H1 (cell line): ENCODE measurements at regions not wholly inside any gene's neighbourhood (a gene's known extent, or its start where the extent isn't known, plus 50 kb on each side); places are given as distances from the start of the nearest gene placed in this dataset.

ENCODE experiments used
- CTCF ChIA-PET: fragments of 300-600 bp; sonication (Branson Sonifier 250); formaldehyde crosslinking; loops from one replicate; lab custom pipeline; 2021; ENCODE audit not compliant: partially characterized antibody; lab: Charles Lee
- POLR2A ChIA-PET: fragments of 300-600 bp; sonication (Branson Sonifier 250); formaldehyde crosslinking; loops from one replicate; lab custom pipeline; 2021; ENCODE audit warnings: inconsistent platforms; ENCODE audit not compliant: partially characterized antibody; lab: Charles Lee
- DNase-seq, 2 experiments: peaks; one replicate each; pipeline versions ENCODE4 v3.0.0 to v3.0.0-alpha.2; 2010 to 2022; ENCODE audit warnings: low spot score in 2 of 2, low read depth in 1 of 2, mixed read lengths in 1 of 2
- FAIRE-seq: peaks from 2 replicates; lab custom pipeline; 2011; peaks lifted over from hg19 to GRCh38; lab: Jason Lieb, UNC
- H2AFZ ChIP-seq: 2 replicates; pipeline ENCODE4 v1.8.1; 2012; ENCODE audit warnings: low read length, inconsistent platforms
- H2AK5ac ChIP-seq: 2 replicates; pipeline ENCODE4 v1.6.1; 2013; ENCODE audit warnings: low read depth, low read length
- H2BK120ac ChIP-seq: replicated peaks from 2 replicates; pipeline ENCODE3; 2013; ENCODE audit warnings: low read depth, low read length, inconsistent platforms
- H2BK12ac ChIP-seq: 2 replicates; pipeline ENCODE4 v1.6.1; 2013; ENCODE audit warnings: low read depth, low read length
- H2BK15ac ChIP-seq: 2 replicates; pipeline ENCODE4 v1.6.1; 2013; ENCODE audit warnings: low read length
- H2BK20ac ChIP-seq: 2 replicates; pipeline ENCODE4 v1.6.1; 2013; ENCODE audit warnings: low read length
- H2BK5ac ChIP-seq: 2 replicates; pipeline ENCODE4 v1.6.1; 2013; ENCODE audit warnings: low read depth, low read length
- H3K14ac ChIP-seq: 2 replicates; pipeline ENCODE4 v1.6.1; 2013; ENCODE audit warnings: inconsistent platforms; ENCODE audit not compliant: insufficient read length
- H3K18ac ChIP-seq: 2 replicates; pipeline ENCODE4 v1.6.1; 2013; ENCODE audit warnings: low read length; ENCODE audit errors: extremely low read depth
- H3K23ac ChIP-seq: 2 replicates; pipeline ENCODE4 v1.6.1; 2013; ENCODE audit warnings: inconsistent platforms; ENCODE audit not compliant: insufficient read length
- H3K23me2 ChIP-seq: 2 replicates; pipeline ENCODE4 v1.6.1; 2013; ENCODE audit warnings: low read depth, low read length
- H3K27ac ChIP-seq: 2 replicates; pipeline ENCODE4 v1.6.1; 2011; ENCODE audit warnings: low read depth, low read length, inconsistent platforms
- H3K27me3 ChIP-seq, 4 experiments: replicated peaks in 1 of 4; 1 replicate in 1 of 4; 2 replicates in 3 of 4; pipeline versions ENCODE4 v1.6.1 to v1.8.1; 2011 to 2013; ENCODE audit warnings: low read length in 3 of 4, mild to moderate bottlenecking in 3 of 4, inconsistent platforms in 2 of 4, mixed read lengths in 2 of 4, moderate library complexity in 1 of 4; ENCODE audit not compliant: control insufficient read depth in 3 of 4, insufficient read depth in 3 of 4; ENCODE audit errors: extremely low read depth in 1 of 4
- H3K36me3 ChIP-seq, 4 experiments: 2 replicates each; pipeline versions ENCODE4 v1.6.1 to v1.8.1; 2011 to 2013; ENCODE audit warnings: mild to moderate bottlenecking in 4 of 4, low read length in 3 of 4, moderate library complexity in 2 of 4, control low read depth in 1 of 4, inconsistent platforms in 1 of 4; ENCODE audit not compliant: insufficient read depth in 4 of 4, control insufficient read depth in 2 of 4
- H3K4ac ChIP-seq: replicated peaks from 2 replicates; pipeline ENCODE3; 2013; ENCODE audit warnings: low read length, low read depth, mixed read lengths, inconsistent platforms; ENCODE audit not compliant: insufficient read length
- H3K4me1 ChIP-seq, 4 experiments: replicated peaks in 1 of 4; 1 replicate in 1 of 4; 2 replicates in 3 of 4; pipeline versions ENCODE4 v1.6.1 to v1.8.1; 2011 to 2013; ENCODE audit warnings: low read length in 3 of 4, inconsistent platforms in 2 of 4, mixed read lengths in 1 of 4; ENCODE audit not compliant: insufficient read depth in 4 of 4, control insufficient read depth in 3 of 4
- H3K4me2 ChIP-seq, 2 experiments: 2 replicates each; pipeline versions ENCODE4 v1.6.1 to v1.8.1; 2011 to 2013; ENCODE audit warnings: low read depth in 2 of 2, low read length in 2 of 2, control low read depth in 1 of 2, inconsistent platforms in 1 of 2, mild to moderate bottlenecking in 1 of 2; ENCODE audit not compliant: insufficient read depth in 1 of 2
- H3K4me3 ChIP-seq, 4 experiments: fragments of 200-600, 300-600 bp in 1 of 4; sonication (generic), shearing (Covaris generic), sonication (Bioruptor Twin) in 1 of 4; 2 replicates each; pipeline versions ENCODE4 v1.5.1 to v1.8.1; 2011 to 2016; ENCODE audit warnings: low read length in 4 of 4, low read depth in 3 of 4, control low read depth in 2 of 4, inconsistent platforms in 2 of 4, mild to moderate bottlenecking in 2 of 4, mixed read lengths in 1 of 4, moderate library complexity in 1 of 4; ENCODE audit not compliant: insufficient read depth in 2 of 4; ENCODE audit errors: extremely low read depth in 1 of 4
- H3K56ac ChIP-seq: replicated peaks from 2 replicates; pipeline ENCODE3; 2013; ENCODE audit warnings: low read depth, mild to moderate bottlenecking, mixed read lengths, low read length, inconsistent platforms; ENCODE audit not compliant: insufficient read length
- H3K79me1 ChIP-seq: 2 replicates; pipeline ENCODE4 v1.6.1; 2013; ENCODE audit warnings: low read depth, low read length, control low read depth
- H3K79me2 ChIP-seq, 2 experiments: 2 replicates each; pipeline versions ENCODE4 v1.6.1 to v1.8.1; 2012 to 2013; ENCODE audit warnings: low read length in 2 of 2, mild to moderate bottlenecking in 2 of 2, inconsistent platforms in 1 of 2; ENCODE audit not compliant: insufficient read depth in 2 of 2, control insufficient read depth in 1 of 2
- H3K9ac ChIP-seq, 4 experiments: replicated peaks in 1 of 4; 1 replicate in 1 of 4; 2 replicates in 3 of 4; pipeline versions ENCODE4 v1.6.1 to v1.8.1; 2011 to 2013; ENCODE audit warnings: low read depth in 3 of 4, low read length in 3 of 4, control low read depth in 2 of 4, mild to moderate bottlenecking in 2 of 4, moderate library complexity in 2 of 4, inconsistent platforms in 1 of 4; ENCODE audit errors: extremely low read depth in 1 of 4
- H3K9me3 ChIP-seq, 2 experiments: 2 replicates each; pipeline versions ENCODE4 v1.6.1 to v1.8.1; 2012 to 2013; ENCODE audit warnings: mild to moderate bottlenecking in 2 of 2, moderate library complexity in 2 of 2, control low read depth in 1 of 2, inconsistent platforms in 1 of 2, low read depth in 1 of 2, low read length in 1 of 2, mixed read lengths in 1 of 2; ENCODE audit not compliant: insufficient read depth in 2 of 2
- H4K20me1 ChIP-seq, 2 experiments: replicated peaks in 1 of 2; 2 replicates each; pipeline versions ENCODE3 to v1.8.1; 2011 to 2013; ENCODE audit warnings: inconsistent platforms in 2 of 2, low read length in 2 of 2, mild to moderate bottlenecking in 1 of 2; ENCODE audit not compliant: insufficient read depth in 2 of 2, control insufficient read depth in 1 of 2
- H4K5ac ChIP-seq: 2 replicates; pipeline ENCODE4 v1.6.1; 2013; ENCODE audit warnings: low read length, low read depth, mixed read lengths, inconsistent platforms; ENCODE audit not compliant: insufficient read length
- H4K8ac ChIP-seq: 2 replicates; pipeline ENCODE4 v1.8.0; 2013; ENCODE audit warnings: mild to moderate bottlenecking, moderate library complexity, low read length, inconsistent platforms; ENCODE audit not compliant: insufficient read depth; ENCODE audit errors: extremely low read depth
- H4K91ac ChIP-seq: replicated peaks from 2 replicates; pipeline ENCODE3; 2013; ENCODE audit warnings: low read length, mixed read lengths, inconsistent platforms; ENCODE audit not compliant: insufficient read length
- ATF2 ChIP-seq: IDR thresholded peaks from 2 replicates; pipeline ENCODE4 v1.6.1; 2012; ENCODE audit warnings: low read length, inconsistent platforms
- CBX8 ChIP-seq: fragments of 300-800, 300-1000 bp; sonication (generic); IDR thresholded peaks from 2 replicates; pipeline ENCODE4 v1.7.1; 2016; ENCODE audit warnings: low read depth, low read length, borderline replicate concordance
- CEBPB ChIP-seq: IDR thresholded peaks from 2 replicates; pipeline ENCODE4 v1.6.1; 2012; ENCODE audit warnings: low read depth, low read length
- CHD2 ChIP-seq: IDR thresholded peaks from 2 replicates; pipeline ENCODE4 v1.6.1; 2012; ENCODE audit warnings: low read length, improper control_type of control experiment
- EZH2 ChIP-seq: fragments of 200-600 bp; sonication (generic); IDR thresholded peaks from 2 replicates; pipeline ENCODE4 v1.7.1; 2012; ENCODE audit warnings: low read depth, mild to moderate bottlenecking, moderate library complexity, low read length, inconsistent platforms; ENCODE audit not compliant: severe bottlenecking
- GABPA ChIP-seq: IDR thresholded peaks from 2 replicates; pipeline ENCODE4 v1.6.1; 2011; ENCODE audit warnings: mild to moderate bottlenecking, low read length, moderate library complexity, borderline replicate concordance; ENCODE audit not compliant: insufficient read depth
- JUN ChIP-seq: IDR thresholded peaks from 2 replicates; pipeline ENCODE4 v1.6.1; 2011; ENCODE audit warnings: low read depth, mild to moderate bottlenecking, improper control_type of control experiment, low read length
- NRF1 ChIP-seq: IDR thresholded peaks from 2 replicates; pipeline ENCODE4 v1.6.1; 2011; ENCODE audit warnings: mild to moderate bottlenecking, low read depth, low read length, improper control_type of control experiment
- POU5F1 ChIP-seq: IDR thresholded peaks from 2 replicates; pipeline ENCODE4 v1.6.1; 2011; ENCODE audit warnings: low read depth, mild to moderate bottlenecking, low read length, moderate library complexity
- SAP30 ChIP-seq: fragments of 300-600 bp; sonication (generic); IDR thresholded peaks from 2 replicates; pipeline ENCODE4 v1.7.1; 2012; ENCODE audit warnings: low read length, moderate library complexity, mild to moderate bottlenecking, inconsistent platforms; ENCODE audit not compliant: insufficient read depth, insufficient replicate concordance
- TEAD4 ChIP-seq: IDR thresholded peaks from 2 replicates; pipeline ENCODE4 v1.6.1; 2012; ENCODE audit warnings: low read depth, low read length, inconsistent platforms, mixed read lengths
- YY1 ChIP-seq: IDR thresholded peaks from 2 replicates; pipeline ENCODE4 v1.6.1; 2011; ENCODE audit warnings: low read depth, mild to moderate bottlenecking, low read length
- WGBS, 2 experiments: shearing (Covaris generic) in 1 of 2; methylation state at CpG; one replicate each; pipeline versions ENCODE4 v1.1.6 to v1.1.7; 2013 to 2015; ENCODE audit warnings: low lambda C conversion rate in 2 of 2, mixed read lengths in 2 of 2, inconsistent platforms in 1 of 2, low coverage in 1 of 2, missing lambda C conversion rate in 1 of 2; ENCODE audit not compliant: insufficient replicate concordance in 2 of 2, insufficient coverage in 1 of 2, insufficient read length in 1 of 2; ENCODE audit errors: extremely low coverage in 1 of 2, missing lambda C conversion rate in 1 of 2; 5-methylcytosine and 5-hydroxymethylcytosine counted together

- POLR2A ChIA-PET, result no interaction called here
- TF ChIP-seq SAP30, result no peak
- no peak for TF ChIP-seq GABPA
- TF ChIP-seq POU5F1, result no peak
- TF ChIP-seq ATF2, result no peak
- TF ChIP-seq CBX8, result no peak
- TF ChIP-seq EZH2, result no peak
- no peak for TF ChIP-seq NRF1
- TF ChIP-seq TEAD4, result no peak
- no peak for TF ChIP-seq YY1
- TF ChIP-seq JUN, result no peak
- no peak for TF ChIP-seq CHD2
- no peak for TF ChIP-seq CEBPB
Measured at GRCh38 chr21:39060485-39061083, 122.7 kb downstream of the PSMG1 start.

More at GRCh38 chr21:39060485-39061083, 122.7 kb downstream of the PSMG1 start:
- DNase-seq, result no peak
- Histone ChIP-seq H3K23me2 (no peaks in the 10 kb centered on the region), H4K91ac (no peak overlapping the region), H2AK5ac (no peak overlapping the region), H2BK20ac (no peak overlapping the region), H3K4me3 (no peak overlapping the region), H4K20me1 (no peaks in the 10 kb centered on the region), H2BK12ac (no peak overlapping the region), H4K8ac (peak overlapping the region; percentile 11; the same call in 1 of the 2 replicates), H3K4me1 (no peaks in the 10 kb centered on the region), H3K27me3 (no peaks in the 10 kb centered on the region), H3K27ac (no peak overlapping the region), H3K4me2 (no peak overlapping the region), H2BK5ac (no peak overlapping the region), H2BK15ac (no peak overlapping the region), H3K36me3 (no peaks in the 10 kb centered on the region), H3K18ac (no peak overlapping the region), H3K56ac (no peak overlapping the region), H3K9me3 (peaks cover 3 to 6% of the 10 kb centered on the region in 2 experiments), H2BK120ac (no peak overlapping the region), H2AFZ (no peak overlapping the region), H4K5ac (no peak overlapping the region), H3K23ac (no peak overlapping the region), H3K9ac (no peak overlapping the region), H3K79me2 (no peaks in the 10 kb centered on the region), H3K79me1 (no peaks in the 10 kb centered on the region), H3K14ac (no peak overlapping the region), H3K4ac (no peak overlapping the region)
- CTCF ChIA-PET, result interaction anchor here (1.1 to 2.4 kb wide), 4 partner anchors 10 to 257 kb away, joined by 3 to 9 read pairs (median 4); no protein-coding TSS in a partner anchor
- no peak for FAIRE-seq
- 86% methylated on average over 9 of the region's 9 CpGs; no CpG with 5 or more reads in 1 of the 2 experiments for WGBS, 2 experiments
